Retinal pigment epithelial cell (primary cell): ENCODE measurements at regions not wholly inside any gene's neighbourhood (a gene's known extent, or its start where the extent isn't known, plus 50 kb on each side); places are given as distances from the start of the nearest gene placed in this dataset.

Experiments used
- DNase-seq: peaks from one replicate; pipeline ENCODE4 v3.0.0-alpha.2; 2010; ENCODE audit warnings: low read depth
- H3K4me3 ChIP-seq: 2 replicates; pipeline ENCODE4 v1.5.1; 2011; ENCODE audit warnings: mild to moderate bottlenecking, low read length, control low read depth, moderate library complexity
- TF ChIP-seq, protein P1 (sequence below): conservative IDR thresholded peaks from 2 replicates; pipeline ENCODE4 v1.5.1; 2011; ENCODE audit warnings: low read depth, low read length, control low read depth, inconsistent platforms

DNA sequence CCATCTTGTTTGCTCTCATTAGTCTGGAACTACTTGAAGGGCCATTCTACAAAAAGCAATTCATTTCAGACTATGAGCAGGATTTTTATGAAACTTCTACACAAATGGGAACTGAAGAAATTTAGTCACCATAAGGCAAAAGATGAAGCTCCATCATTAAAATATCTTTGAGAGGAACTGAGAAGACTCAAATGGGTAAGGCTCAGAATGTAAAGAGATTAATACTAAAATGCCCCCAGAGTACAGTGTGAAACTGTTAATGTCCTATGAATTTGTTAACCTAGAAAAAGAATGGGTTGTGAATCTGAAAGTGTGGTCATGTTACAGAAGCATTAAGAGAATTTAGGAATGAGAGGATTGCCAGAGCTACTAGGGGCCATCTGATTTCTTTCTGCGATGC is 77.9 kb upstream of the SLC7A11 start:
- TF ChIP-seq, protein P1, sequence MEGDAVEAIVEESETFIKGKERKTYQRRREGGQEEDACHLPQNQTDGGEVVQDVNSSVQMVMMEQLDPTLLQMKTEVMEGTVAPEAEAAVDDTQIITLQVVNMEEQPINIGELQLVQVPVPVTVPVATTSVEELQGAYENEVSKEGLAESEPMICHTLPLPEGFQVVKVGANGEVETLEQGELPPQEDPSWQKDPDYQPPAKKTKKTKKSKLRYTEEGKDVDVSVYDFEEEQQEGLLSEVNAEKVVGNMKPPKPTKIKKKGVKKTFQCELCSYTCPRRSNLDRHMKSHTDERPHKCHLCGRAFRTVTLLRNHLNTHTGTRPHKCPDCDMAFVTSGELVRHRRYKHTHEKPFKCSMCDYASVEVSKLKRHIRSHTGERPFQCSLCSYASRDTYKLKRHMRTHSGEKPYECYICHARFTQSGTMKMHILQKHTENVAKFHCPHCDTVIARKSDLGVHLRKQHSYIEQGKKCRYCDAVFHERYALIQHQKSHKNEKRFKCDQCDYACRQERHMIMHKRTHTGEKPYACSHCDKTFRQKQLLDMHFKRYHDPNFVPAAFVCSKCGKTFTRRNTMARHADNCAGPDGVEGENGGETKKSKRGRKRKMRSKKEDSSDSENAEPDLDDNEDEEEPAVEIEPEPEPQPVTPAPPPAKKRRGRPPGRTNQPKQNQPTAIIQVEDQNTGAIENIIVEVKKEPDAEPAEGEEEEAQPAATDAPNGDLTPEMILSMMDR, result no peak
- no peak for DNase-seq
- no peak overlapping the region for H3K4me3 ChIP-seq

DNA sequence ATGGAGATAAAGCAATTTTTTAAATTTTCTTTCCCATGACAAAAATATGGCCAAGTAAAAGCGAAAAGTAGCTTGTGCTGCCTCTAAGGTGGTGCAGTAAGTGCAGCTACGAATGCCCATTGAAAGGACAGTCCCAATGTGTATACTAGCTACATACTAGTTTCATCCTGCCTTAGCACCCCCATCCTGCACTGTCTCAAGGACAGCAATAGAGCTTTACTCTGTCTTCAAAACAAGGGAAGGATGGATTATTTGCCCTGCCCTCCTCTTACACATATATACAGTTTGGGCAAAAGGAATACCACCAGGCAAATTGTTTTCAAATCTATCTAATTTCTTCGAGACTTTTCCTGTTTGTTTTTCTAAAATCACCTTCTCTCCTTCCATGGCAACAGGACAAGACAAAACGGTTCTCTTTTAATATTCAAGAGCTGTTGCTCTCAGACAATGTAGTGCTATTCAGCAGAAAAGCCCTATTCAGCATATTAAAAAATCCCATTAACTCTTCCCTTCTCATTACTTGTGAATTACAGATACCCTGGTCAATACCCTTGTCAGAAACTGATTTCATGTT is 75.1 kb upstream of the SLC7A11 start:
- TF ChIP-seq, protein P1, result no peak
- no peak overlapping the region for H3K4me3 ChIP-seq
- DNase-seq, result no peak

DNA sequence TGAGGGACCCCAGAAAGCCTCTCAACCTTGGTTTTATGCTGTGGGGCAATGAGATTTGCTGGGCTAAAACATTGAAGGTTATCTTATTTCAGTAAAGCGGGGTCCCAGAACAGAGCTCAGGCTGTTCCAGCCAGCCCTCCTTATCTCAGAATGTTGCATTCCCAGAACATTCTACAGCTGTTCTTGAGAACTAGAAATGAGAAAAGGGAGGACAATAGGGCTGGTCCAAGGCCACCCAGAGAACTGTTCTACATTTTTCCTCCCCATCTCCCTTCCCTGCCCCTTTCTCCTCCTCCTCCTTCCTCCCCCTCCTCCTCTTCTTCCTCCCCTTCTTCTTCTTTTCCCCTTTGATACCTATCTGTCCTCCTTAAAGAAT is 70.4 kb upstream of the SLC7A11 start:
- H3K4me3 ChIP-seq, result no peak overlapping the region
- DNase-seq, result no peak
- TF ChIP-seq, protein P1, result no peak

DNA sequence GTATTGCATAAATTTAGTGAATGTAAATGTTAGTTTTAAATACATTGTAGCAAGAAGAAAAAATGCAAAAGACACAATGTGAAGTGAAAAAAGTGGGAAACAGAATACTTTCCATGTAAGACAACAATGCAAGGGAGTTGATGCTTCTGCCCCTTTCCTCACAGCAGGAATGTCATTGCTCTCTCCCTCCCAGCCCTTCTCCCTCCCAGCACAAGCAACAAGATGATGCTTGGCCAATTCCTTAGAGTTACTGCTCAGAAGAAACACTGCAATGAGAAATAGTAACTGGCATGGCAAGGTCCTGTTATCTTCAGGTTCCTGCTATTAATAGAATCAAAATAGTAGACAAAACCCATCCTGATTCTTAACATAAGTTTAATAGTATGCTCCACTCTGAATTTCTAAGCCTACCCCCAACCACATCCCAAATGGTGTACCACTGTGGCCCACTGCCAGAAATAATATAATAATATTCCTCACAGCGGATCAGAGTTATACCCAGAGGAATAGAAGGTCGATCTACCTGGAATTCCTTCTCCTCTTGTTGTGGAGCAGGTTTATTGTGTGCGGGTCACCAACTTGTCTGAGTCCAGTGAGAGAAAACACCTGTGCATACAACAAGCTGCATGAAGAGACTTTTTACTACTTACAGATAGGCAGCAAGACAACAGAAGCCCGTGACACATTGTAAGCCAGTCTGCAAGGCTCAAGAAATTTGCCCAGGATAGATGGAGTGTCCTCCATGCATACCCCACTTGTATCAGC is 69.8 kb upstream of the SLC7A11 start:
- no peak for DNase-seq
- TF ChIP-seq, protein P1, result no peak
- no peak overlapping the region for H3K4me3 ChIP-seq

DNA sequence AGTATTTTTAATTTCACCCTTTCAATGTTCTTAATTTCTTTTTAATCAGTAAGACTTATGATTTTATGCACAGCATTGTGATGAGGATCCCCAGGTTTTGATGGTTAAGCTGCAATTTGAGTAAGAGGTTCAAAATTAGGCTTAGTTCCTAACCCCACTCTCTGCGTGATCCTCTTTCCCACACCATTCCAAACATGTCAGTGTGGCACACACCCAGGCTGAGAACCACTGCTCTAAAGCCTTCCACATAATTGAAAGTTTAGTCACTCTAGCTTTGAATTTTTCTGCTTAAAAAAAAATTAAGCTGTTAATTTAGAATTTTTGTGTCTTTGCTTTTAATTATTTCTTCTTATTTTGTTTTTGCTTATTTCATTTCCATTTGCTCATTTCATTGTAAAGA is 68.8 kb upstream of the SLC7A11 start:
- TF ChIP-seq, protein P1, result no peak
- H3K4me3 ChIP-seq, result no peak overlapping the region
- DNase-seq, result peak; percentile 68

DNA sequence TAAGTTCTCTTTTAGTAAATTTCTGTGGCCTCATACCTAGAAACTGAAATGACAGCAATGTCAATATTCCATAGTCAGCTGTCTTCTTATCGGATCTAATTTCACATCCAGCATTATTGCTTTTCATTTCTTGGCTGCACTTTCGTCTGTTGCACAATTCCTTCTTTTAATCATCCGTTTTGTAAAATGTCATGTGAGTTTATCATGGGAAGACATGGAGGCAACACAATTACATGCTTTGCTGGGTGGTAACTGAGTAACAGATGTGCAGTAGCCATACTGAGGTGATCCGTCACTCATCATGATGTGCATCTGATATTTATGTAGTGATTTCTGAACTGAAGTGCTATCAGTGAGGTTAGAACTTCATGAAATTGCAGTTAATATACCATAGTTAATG is 68.3 kb upstream of the SLC7A11 start:
- DNase-seq, result no peak
- no peak overlapping the region for H3K4me3 ChIP-seq
- TF ChIP-seq, protein P1, result no peak

DNA sequence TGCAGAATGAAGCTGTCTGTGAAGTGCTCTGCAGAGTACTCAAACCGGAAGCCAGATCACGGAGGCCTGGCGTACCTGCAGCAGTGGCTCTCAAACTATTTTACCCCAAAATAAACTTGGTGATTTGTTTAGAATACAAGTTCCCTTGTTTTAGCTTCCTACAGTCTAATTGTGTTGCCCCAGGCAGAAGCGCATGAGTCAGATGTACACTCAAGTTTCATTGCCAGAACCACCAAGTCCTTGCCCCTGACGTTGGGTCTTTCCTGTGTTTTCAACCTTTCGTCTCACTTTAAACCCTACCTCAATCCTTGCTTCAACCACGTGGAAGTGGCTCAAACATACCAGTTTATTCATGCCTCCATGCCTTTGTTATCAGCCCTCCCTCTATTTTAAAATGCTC is 66.2 kb upstream of the SLC7A11 start:
- DNase-seq, result peak; percentile 49
- TF ChIP-seq, protein P1, result no peak
- no peak overlapping the region for H3K4me3 ChIP-seq
